ENCODE measurements at regions not wholly inside any gene's neighbourhood (a gene's known extent, or its start where the extent isn't known, plus 50 kb on each side); places are given as distances from the start of the nearest gene placed in this dataset.

- 90% methylated on average over 2 of the region's 2 CpGs for WGBS
Observed at GRCh38 chr3:72465853-72466252, 382.4 kb downstream of the SHQ1 start.

GRCh38 chr3:72463083-72463482 lies 385.2 kb downstream of the SHQ1 start:
- H3K4me1 ChIP-seq (ENCODE audit: control insufficient read depth in 2 of 2, insufficient read depth in 2 of 2, low read length in 2 of 2) = no peaks in the 10 kb centered on the region
- no peaks in the 10 kb centered on the region for H3K9me3 ChIP-seq (ENCODE audit: control insufficient read depth in 2 of 2, insufficient read depth in 1 of 2, low read length in 1 of 2)
- no peaks in the 10 kb centered on the region for H3K27me3 ChIP-seq (ENCODE audit: control insufficient read depth in 2 of 2, insufficient read depth in 1 of 2, low read length in 1 of 2)
- no peak overlapping the region for H3K27ac ChIP-seq (ENCODE audit: low read depth in 1 of 2, low read length in 1 of 2)
- no peak for DNase-seq (ENCODE audit: low read depth in 6 of 9, low spot score in 9 of 9)
- no peak overlapping the region for H3K4me3 ChIP-seq (ENCODE audit: low read length in 2 of 2)
- no peaks in the 10 kb centered on the region for H3K36me3 ChIP-seq (ENCODE audit: control insufficient read depth in 2 of 2, insufficient read depth in 2 of 2, low read length in 1 of 2)
- 94% methylated on average over 9 of the region's 9 CpGs for WGBS

More at GRCh38 chr3:72465853-72466252, 382.4 kb downstream of the SHQ1 start:
- Histone ChIP-seq H3K4me1 (ENCODE audit: control insufficient read depth in 2 of 2, insufficient read depth in 2 of 2, low read length in 2 of 2) (no peaks in the 10 kb centered on the region), H3K36me3 (ENCODE audit: control insufficient read depth in 2 of 2, insufficient read depth in 2 of 2, low read length in 1 of 2) (no peaks in the 10 kb centered on the region), H3K27me3 (ENCODE audit: control insufficient read depth in 2 of 2, insufficient read depth in 1 of 2, low read length in 1 of 2) (no peaks in the 10 kb centered on the region), H3K9me3 (ENCODE audit: control insufficient read depth in 2 of 2, insufficient read depth in 1 of 2, low read length in 1 of 2) (no peaks in the 10 kb centered on the region), H3K27ac (ENCODE audit: low read depth in 1 of 2, low read length in 1 of 2) (no peak overlapping the region), H3K4me3 (ENCODE audit: low read length in 2 of 2) (no peak overlapping the region)
- DNase-seq (ENCODE audit: low read depth in 6 of 9, low spot score in 9 of 9) = no peak

- H3K27me3 ChIP-seq (ENCODE audit: control insufficient read depth in 2 of 2, insufficient read depth in 1 of 2, low read length in 1 of 2) = no peaks in the 10 kb centered on the region
- no peaks in the 10 kb centered on the region for H3K4me1 ChIP-seq (ENCODE audit: control insufficient read depth in 2 of 2, insufficient read depth in 2 of 2, low read length in 2 of 2)
- no peaks in the 10 kb centered on the region for H3K9me3 ChIP-seq (ENCODE audit: control insufficient read depth in 2 of 2, insufficient read depth in 1 of 2, low read length in 1 of 2)
- DNase-seq (ENCODE audit: low read depth in 6 of 9, low spot score in 9 of 9) = no peak
- no peaks in the 10 kb centered on the region for H3K36me3 ChIP-seq (ENCODE audit: control insufficient read depth in 2 of 2, insufficient read depth in 2 of 2, low read length in 1 of 2)
- H3K4me3 ChIP-seq (ENCODE audit: low read length in 2 of 2) = no peak overlapping the region
- WGBS = 96% methylated on average over 6 of the region's 6 CpGs
- no peak overlapping the region for H3K27ac ChIP-seq (ENCODE audit: low read depth in 1 of 2, low read length in 1 of 2)
Observed at GRCh38 chr3:72462595-72463011, 385.6 kb downstream of the SHQ1 start.

GRCh38 chr3:72461787-72462186 lies 386.5 kb downstream of the SHQ1 start:
- no peaks in the 10 kb centered on the region for H3K36me3 ChIP-seq (ENCODE audit: control insufficient read depth in 2 of 2, insufficient read depth in 2 of 2, low read length in 1 of 2)
- H3K9me3 ChIP-seq (ENCODE audit: control insufficient read depth in 2 of 2, insufficient read depth in 1 of 2, low read length in 1 of 2) = no peaks in the 10 kb centered on the region
- 67% methylated on average over 4 of the region's 4 CpGs for WGBS
- no peaks in the 10 kb centered on the region for H3K4me1 ChIP-seq (ENCODE audit: control insufficient read depth in 2 of 2, insufficient read depth in 2 of 2, low read length in 2 of 2)
- no peak for DNase-seq (ENCODE audit: low read depth in 6 of 9, low spot score in 9 of 9)
- H3K27ac ChIP-seq (ENCODE audit: low read depth in 1 of 2, low read length in 1 of 2) = no peak overlapping the region
- no peaks in the 10 kb centered on the region for H3K27me3 ChIP-seq (ENCODE audit: control insufficient read depth in 2 of 2, insufficient read depth in 1 of 2, low read length in 1 of 2)
- H3K4me3 ChIP-seq (ENCODE audit: low read length in 2 of 2) = no peak overlapping the region

- Histone ChIP-seq H3K4me1 (ENCODE audit: control insufficient read depth in 2 of 2, insufficient read depth in 2 of 2, low read length in 2 of 2) (no peaks in the 10 kb centered on the region), H3K27ac (ENCODE audit: low read depth in 1 of 2, low read length in 1 of 2) (no peak overlapping the region), H3K27me3 (ENCODE audit: control insufficient read depth in 2 of 2, insufficient read depth in 1 of 2, low read length in 1 of 2) (no peaks in the 10 kb centered on the region), H3K36me3 (ENCODE audit: control insufficient read depth in 2 of 2, insufficient read depth in 2 of 2, low read length in 1 of 2) (no peaks in the 10 kb centered on the region), H3K4me3 (ENCODE audit: low read length in 2 of 2) (no peak overlapping the region), H3K9me3 (ENCODE audit: control insufficient read depth in 2 of 2, insufficient read depth in 1 of 2, low read length in 1 of 2) (no peaks in the 10 kb centered on the region)
- DNase-seq (ENCODE audit: low read depth in 6 of 9, low spot score in 9 of 9) = no peak
- WGBS = 98% methylated on average over 8 of the region's 8 CpGs
Observed at GRCh38 chr3:72460205-72461174, 387.8 kb downstream of the SHQ1 start.

GRCh38 chr3:72459588-72459987 lies 388.7 kb downstream of the SHQ1 start:
- H3K36me3 ChIP-seq (ENCODE audit: control insufficient read depth in 2 of 2, insufficient read depth in 2 of 2, low read length in 1 of 2) = no peaks in the 10 kb centered on the region
- no peak for DNase-seq (ENCODE audit: low read depth in 6 of 9, low spot score in 9 of 9)
- H3K27me3 ChIP-seq (ENCODE audit: control insufficient read depth in 2 of 2, insufficient read depth in 1 of 2, low read length in 1 of 2) = no peaks in the 10 kb centered on the region
- no peak overlapping the region for H3K27ac ChIP-seq (ENCODE audit: low read depth in 1 of 2, low read length in 1 of 2)
- H3K4me1 ChIP-seq (ENCODE audit: control insufficient read depth in 2 of 2, insufficient read depth in 2 of 2, low read length in 2 of 2) = no peaks in the 10 kb centered on the region
- H3K9me3 ChIP-seq (ENCODE audit: control insufficient read depth in 2 of 2, insufficient read depth in 1 of 2, low read length in 1 of 2) = no peaks in the 10 kb centered on the region
- H3K4me3 ChIP-seq (ENCODE audit: low read length in 2 of 2) = no peak overlapping the region

- Histone ChIP-seq H3K27me3 (ENCODE audit: control insufficient read depth in 2 of 2, insufficient read depth in 1 of 2, low read length in 1 of 2) (no peaks in the 10 kb centered on the region), H3K4me3 (ENCODE audit: low read length in 2 of 2) (no peak overlapping the region), H3K4me1 (ENCODE audit: control insufficient read depth in 2 of 2, insufficient read depth in 2 of 2, low read length in 2 of 2) (no peaks in the 10 kb centered on the region), H3K9me3 (ENCODE audit: control insufficient read depth in 2 of 2, insufficient read depth in 1 of 2, low read length in 1 of 2) (no peaks in the 10 kb centered on the region), H3K27ac (ENCODE audit: low read depth in 1 of 2, low read length in 1 of 2) (no peak overlapping the region), H3K36me3 (ENCODE audit: control insufficient read depth in 2 of 2, insufficient read depth in 2 of 2, low read length in 1 of 2) (no peaks in the 10 kb centered on the region)
- 91% methylated on average over 4 of the region's 4 CpGs for WGBS
- no peak for DNase-seq (ENCODE audit: low read depth in 6 of 9, low spot score in 9 of 9)
Observed at GRCh38 chr3:72458375-72458774, 389.9 kb downstream of the SHQ1 start.

GRCh38 chr3:72454441-72454840 lies 393.8 kb downstream of the SHQ1 start:
- Histone ChIP-seq H3K27ac (ENCODE audit: low read depth in 1 of 2, low read length in 1 of 2) (no peak overlapping the region), H3K4me3 (ENCODE audit: low read length in 2 of 2) (no peak overlapping the region)
- WGBS = 95% methylated on average over 3 of the region's 3 CpGs

GRCh38 chr3:72453706-72454105 lies 394.5 kb downstream of the SHQ1 start:
- H3K36me3 ChIP-seq (ENCODE audit: control insufficient read depth in 2 of 2, insufficient read depth in 2 of 2, low read length in 1 of 2) = no peaks in the 10 kb centered on the region
- H3K27me3 ChIP-seq (ENCODE audit: control insufficient read depth in 2 of 2, insufficient read depth in 1 of 2, low read length in 1 of 2) = no peaks in the 10 kb centered on the region
- 96% methylated on average over 2 of the region's 2 CpGs for WGBS
- no peak overlapping the region for H3K27ac ChIP-seq (ENCODE audit: low read depth in 1 of 2, low read length in 1 of 2)
- no peak overlapping the region for H3K4me3 ChIP-seq (ENCODE audit: low read length in 2 of 2)
- H3K9me3 ChIP-seq (ENCODE audit: control insufficient read depth in 2 of 2, insufficient read depth in 1 of 2, low read length in 1 of 2) = no peaks in the 10 kb centered on the region
- no peaks in the 10 kb centered on the region for H3K4me1 ChIP-seq (ENCODE audit: control insufficient read depth in 2 of 2, insufficient read depth in 2 of 2, low read length in 2 of 2)
- DNase-seq (ENCODE audit: low read depth in 6 of 9, low spot score in 9 of 9) = no peak

More at GRCh38 chr3:72454441-72454840, 393.8 kb downstream of the SHQ1 start:
- no peaks in the 10 kb centered on the region for H3K27me3 ChIP-seq (ENCODE audit: control insufficient read depth in 2 of 2, insufficient read depth in 1 of 2, low read length in 1 of 2)
- DNase-seq (ENCODE audit: low read depth in 6 of 9, low spot score in 9 of 9) = no peak
- H3K36me3 ChIP-seq (ENCODE audit: control insufficient read depth in 2 of 2, insufficient read depth in 2 of 2, low read length in 1 of 2) = no peaks in the 10 kb centered on the region
- no peaks in the 10 kb centered on the region for H3K4me1 ChIP-seq (ENCODE audit: control insufficient read depth in 2 of 2, insufficient read depth in 2 of 2, low read length in 2 of 2)
- no peaks in the 10 kb centered on the region for H3K9me3 ChIP-seq (ENCODE audit: control insufficient read depth in 2 of 2, insufficient read depth in 1 of 2, low read length in 1 of 2)

Data from thymus (tissue), 11 donors.